H9 (cell line): ENCODE measurements at regions not wholly inside any gene's neighbourhood (a gene's known extent, or its start where the extent isn't known, plus 50 kb on each side); places are given as distances from the start of the nearest gene placed in this dataset.

Source experiments
- DNase-seq: peaks from one replicate; pipeline ENCODE4 v3.0.0-alpha.2; 2017
- H2AFZ ChIP-seq: one replicate; pipeline ENCODE4 v1.6.1; 2013; ENCODE audit warnings: mild to moderate bottlenecking, low read length, control low read depth, moderate library complexity
- H2AK5ac ChIP-seq: 2 replicates; pipeline ENCODE4 v1.6.1; 2013; ENCODE audit warnings: low read length, control low read depth, mixed read lengths; ENCODE audit not compliant: insufficient read length
- H2BK120ac ChIP-seq: one replicate; pipeline ENCODE4 v1.6.1; 2013; ENCODE audit warnings: low read depth, mild to moderate bottlenecking, low read length, control low read depth, inconsistent platforms; ENCODE audit not compliant: poor library complexity, severe bottlenecking
- H2BK12ac ChIP-seq: 2 replicates; pipeline ENCODE4 v1.6.1; 2013; ENCODE audit warnings: low read length, control low read depth, mixed read lengths, low read depth; ENCODE audit not compliant: insufficient read length
- H2BK15ac ChIP-seq: 2 replicates; pipeline ENCODE4 v1.6.1; 2013; ENCODE audit warnings: low read depth, low read length, control low read depth
- H2BK20ac ChIP-seq: one replicate; pipeline ENCODE4 v1.6.1; 2013; ENCODE audit warnings: low read depth, mild to moderate bottlenecking, low read length, control low read depth, inconsistent platforms; ENCODE audit not compliant: poor library complexity, severe bottlenecking
- H2BK5ac ChIP-seq: 2 replicates; pipeline ENCODE4 v1.6.1; 2013; ENCODE audit warnings: low read length, control low read depth, mixed read lengths; ENCODE audit not compliant: insufficient read length
- H3K14ac ChIP-seq: 2 replicates; pipeline ENCODE4 v1.6.1; 2013; ENCODE audit warnings: low read length, control low read depth; ENCODE audit not compliant: insufficient read depth
- H3K18ac ChIP-seq: 2 replicates; pipeline ENCODE4 v1.6.1; 2013; ENCODE audit warnings: low read depth, mild to moderate bottlenecking, mixed read lengths, low read length, control low read depth; ENCODE audit not compliant: insufficient read length
- H3K23ac ChIP-seq: 2 replicates; pipeline ENCODE4 v1.6.1; 2013; ENCODE audit warnings: low read length, control low read depth, mixed read lengths, low read depth; ENCODE audit not compliant: insufficient read length
- H3K23me2 ChIP-seq: 2 replicates; pipeline ENCODE4 v1.6.1; 2013; ENCODE audit warnings: low read depth, mild to moderate bottlenecking, mixed read lengths, low read length, control low read depth; ENCODE audit not compliant: insufficient read length, poor library complexity, severe bottlenecking
- H3K27ac ChIP-seq: 2 replicates; pipeline ENCODE4 v1.5.1; 2013; ENCODE audit warnings: low read length, control low read depth, mixed read lengths, low read depth; ENCODE audit not compliant: insufficient read length
- H3K27me3 ChIP-seq: 2 replicates; pipeline ENCODE4 v1.6.1; 2013; ENCODE audit warnings: low read length, control low read depth, inconsistent platforms; ENCODE audit not compliant: insufficient read depth
- H3K4ac ChIP-seq: 2 replicates; pipeline ENCODE4 v1.6.1; 2013; ENCODE audit warnings: low read depth, mild to moderate bottlenecking, control low read depth, inconsistent platforms, low read length, moderate library complexity
- H3K4me1 ChIP-seq: 2 replicates; pipeline ENCODE4 v1.6.1; 2013; ENCODE audit warnings: low read length, control low read depth, inconsistent platforms; ENCODE audit not compliant: insufficient read depth
- H3K4me2 ChIP-seq: 2 replicates; pipeline ENCODE4 v1.6.1; 2013; ENCODE audit warnings: low read length, control low read depth, mixed read lengths; ENCODE audit not compliant: insufficient read length, insufficient read depth
- H3K56ac ChIP-seq: 2 replicates; pipeline ENCODE4 v1.6.1; 2013; ENCODE audit warnings: low read depth, mild to moderate bottlenecking, mixed read lengths, low read length, control low read depth; ENCODE audit not compliant: insufficient read length
- H3K79me1 ChIP-seq: 2 replicates; pipeline ENCODE4 v1.6.1; 2013; ENCODE audit warnings: low read depth, mild to moderate bottlenecking, moderate library complexity, low read length, control low read depth, inconsistent platforms; ENCODE audit not compliant: insufficient read depth, poor library complexity, severe bottlenecking
- H3K79me2 ChIP-seq: 2 replicates; pipeline ENCODE4 v1.6.1; 2013; ENCODE audit warnings: low read length, control low read depth, inconsistent platforms; ENCODE audit not compliant: insufficient read depth
- H3K9ac ChIP-seq: 2 replicates; pipeline ENCODE4 v1.6.1; 2013; ENCODE audit warnings: low read length, control low read depth, mixed read lengths; ENCODE audit not compliant: insufficient read length; ENCODE audit errors: extremely low read depth
- H3K9me3 ChIP-seq: one replicate; pipeline ENCODE4 v1.6.1; 2013; ENCODE audit warnings: low read depth, low read length, inconsistent platforms; ENCODE audit not compliant: control insufficient read depth
- H3T11ph ChIP-seq: one replicate; pipeline ENCODE4 v1.6.1; 2013; ENCODE audit warnings: mild to moderate bottlenecking, low read length, control low read depth, inconsistent platforms
- H4K20me1 ChIP-seq: one replicate; pipeline ENCODE4 v1.6.1; 2013; ENCODE audit not compliant: control insufficient read depth, insufficient read length, insufficient read depth
- H4K5ac ChIP-seq: 2 replicates; pipeline ENCODE4 v1.6.1; 2013; ENCODE audit warnings: low read depth, mild to moderate bottlenecking, mixed read lengths, low read length, control low read depth; ENCODE audit not compliant: insufficient read length
- H4K8ac ChIP-seq: replicated peaks from 2 replicates; pipeline ENCODE4 v1.6.1; 2013; ENCODE audit warnings: low read length, control low read depth, mixed read lengths, low read depth; ENCODE audit not compliant: insufficient read length
- H4K91ac ChIP-seq: 2 replicates; pipeline ENCODE4 v1.6.1; 2013; ENCODE audit warnings: low read depth, mild to moderate bottlenecking, moderate library complexity, mixed read lengths, low read length, control low read depth; ENCODE audit not compliant: insufficient read length
- H3K27ac Mint-ChIP-seq, 3 experiments: 2 replicates in 2 of 3; 3 replicates in 1 of 3; pipeline ENCODE4 v1.8.0; 2020 to 2021; ENCODE audit warnings: mixed read lengths in 3 of 3, mild to moderate bottlenecking in 1 of 3, moderate library complexity in 1 of 3
- H3K27me3 Mint-ChIP-seq: 2 replicates; pipeline ENCODE4 v1.8.0; 2021; ENCODE audit warnings: low read depth, mild to moderate bottlenecking, moderate library complexity, mixed read lengths
- H3K36me3 Mint-ChIP-seq, 3 experiments: 2 replicates in 2 of 3; 3 replicates in 1 of 3; pipeline ENCODE4 v1.8.0; 2020 to 2021; ENCODE audit warnings: low read depth in 3 of 3, mixed read lengths in 3 of 3; ENCODE audit not compliant: insufficient read depth in 1 of 3
- H3K4me1 Mint-ChIP-seq, 2 experiments: 2 replicates each; pipeline ENCODE4 v1.8.0; 2020; ENCODE audit warnings: mixed read lengths in 2 of 2
- H3K4me3 Mint-ChIP-seq, 2 experiments: 2 replicates in 1 of 2; 3 replicates in 1 of 2; pipeline ENCODE4 v1.8.0; 2020 to 2021; ENCODE audit warnings: mild to moderate bottlenecking in 2 of 2, mixed read lengths in 2 of 2, moderate library complexity in 1 of 2
- H3K9me3 Mint-ChIP-seq, 2 experiments: 2 replicates in 1 of 2; 3 replicates in 1 of 2; pipeline ENCODE4 v1.8.0; 2020; ENCODE audit warnings: mild to moderate bottlenecking in 2 of 2, mixed read lengths in 2 of 2, moderate library complexity in 1 of 2
- WGBS: extraction: QIAGEN DNeasy Blood & Tissue Kit; methylation state at CpG from one replicate; pipeline ENCODE4 v1.1.7; 2013; ENCODE audit warnings: missing lambda C conversion rate, low lambda C conversion rate, mixed read lengths; ENCODE audit not compliant: insufficient read length; ENCODE audit errors: extremely low coverage; 5-methylcytosine and 5-hydroxymethylcytosine counted together
- TF ChIP-seq, protein P1 (sequence below): fragments of 200-600 bp; sonication (generic); conservative IDR thresholded peaks from 3 replicates; pipeline ENCODE4 v1.8.0; 2021; ENCODE audit warnings: antibody characterized with exemption, mild to moderate bottlenecking

DNA sequence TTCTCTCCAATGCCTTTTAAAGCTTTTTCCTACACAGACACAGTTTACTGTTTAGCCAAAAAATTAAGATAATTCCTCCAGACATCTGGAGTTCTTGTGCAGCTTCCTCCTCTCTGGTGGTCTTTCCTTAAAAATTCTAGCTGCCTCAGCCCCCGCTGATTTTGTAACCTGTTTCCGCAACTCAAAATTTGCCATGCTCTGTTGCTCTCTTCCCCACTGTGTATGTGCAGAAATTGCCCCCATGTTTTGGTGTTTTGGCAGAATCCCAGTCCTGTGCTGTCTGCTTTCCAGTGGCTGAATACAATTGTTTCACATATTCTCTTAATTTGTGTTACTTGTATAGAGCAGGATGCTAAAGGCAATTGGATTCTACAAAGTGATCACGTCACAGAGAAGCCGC lies 151.7 kb upstream of the PRSS1 start:
- no peak overlapping the region for H3K4me3 Mint-ChIP-seq
- Histone ChIP-seq H3K9me3 (no peaks in the 10 kb centered on the region), H3K23ac (no peak overlapping the region), H2AFZ (no peak overlapping the region), H4K8ac (no peak overlapping the region), H2BK20ac (no peak overlapping the region), H2BK120ac (no peak overlapping the region), H3K4me2 (no peak overlapping the region), H3K27me3 (no peaks in the 10 kb centered on the region; the same call in 1 of the 2 replicates), H2AK5ac (no peak overlapping the region), H3K4ac (no peak overlapping the region), H4K20me1 (no peaks in the 10 kb centered on the region), H2BK5ac (no peak overlapping the region), H3K18ac (no peak overlapping the region), H3K23me2 (no peaks in the 10 kb centered on the region), H3K9ac (no peak overlapping the region), H3K79me2 (no peaks in the 10 kb centered on the region), H3K56ac (no peak overlapping the region), H3K4me1 (no peaks in the 10 kb centered on the region), H3K27ac (no peak overlapping the region), H4K5ac (no peak overlapping the region), H3T11ph (no peak overlapping the region), H2BK12ac (no peak overlapping the region), H3K79me1 (no peaks in the 10 kb centered on the region), H2BK15ac (no peak overlapping the region), H4K91ac (no peak overlapping the region), H3K14ac (no peak overlapping the region)
- peaks cover 19% of the 10 kb centered on the region for H3K27me3 Mint-ChIP-seq
- H3K36me3 Mint-ChIP-seq: no peaks in the 10 kb centered on the region
- DNase-seq: no peak
- no CpG with 5 or more reads among the region's 4 CpGs for WGBS
- no peak overlapping the region for H3K27ac Mint-ChIP-seq
- TF ChIP-seq, protein P1, sequence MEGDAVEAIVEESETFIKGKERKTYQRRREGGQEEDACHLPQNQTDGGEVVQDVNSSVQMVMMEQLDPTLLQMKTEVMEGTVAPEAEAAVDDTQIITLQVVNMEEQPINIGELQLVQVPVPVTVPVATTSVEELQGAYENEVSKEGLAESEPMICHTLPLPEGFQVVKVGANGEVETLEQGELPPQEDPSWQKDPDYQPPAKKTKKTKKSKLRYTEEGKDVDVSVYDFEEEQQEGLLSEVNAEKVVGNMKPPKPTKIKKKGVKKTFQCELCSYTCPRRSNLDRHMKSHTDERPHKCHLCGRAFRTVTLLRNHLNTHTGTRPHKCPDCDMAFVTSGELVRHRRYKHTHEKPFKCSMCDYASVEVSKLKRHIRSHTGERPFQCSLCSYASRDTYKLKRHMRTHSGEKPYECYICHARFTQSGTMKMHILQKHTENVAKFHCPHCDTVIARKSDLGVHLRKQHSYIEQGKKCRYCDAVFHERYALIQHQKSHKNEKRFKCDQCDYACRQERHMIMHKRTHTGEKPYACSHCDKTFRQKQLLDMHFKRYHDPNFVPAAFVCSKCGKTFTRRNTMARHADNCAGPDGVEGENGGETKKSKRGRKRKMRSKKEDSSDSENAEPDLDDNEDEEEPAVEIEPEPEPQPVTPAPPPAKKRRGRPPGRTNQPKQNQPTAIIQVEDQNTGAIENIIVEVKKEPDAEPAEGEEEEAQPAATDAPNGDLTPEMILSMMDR: no peak
- no peaks in the 10 kb centered on the region for H3K4me1 Mint-ChIP-seq
- H3K9me3 Mint-ChIP-seq: no peaks in the 10 kb centered on the region; a peak in 1 of 5 replicates
